ENCODE measurements at regions not wholly inside any gene's neighbourhood (a gene's known extent, or its start where the extent isn't known, plus 50 kb on each side); places are given as distances from the start of the nearest gene placed in this dataset.

DNA sequence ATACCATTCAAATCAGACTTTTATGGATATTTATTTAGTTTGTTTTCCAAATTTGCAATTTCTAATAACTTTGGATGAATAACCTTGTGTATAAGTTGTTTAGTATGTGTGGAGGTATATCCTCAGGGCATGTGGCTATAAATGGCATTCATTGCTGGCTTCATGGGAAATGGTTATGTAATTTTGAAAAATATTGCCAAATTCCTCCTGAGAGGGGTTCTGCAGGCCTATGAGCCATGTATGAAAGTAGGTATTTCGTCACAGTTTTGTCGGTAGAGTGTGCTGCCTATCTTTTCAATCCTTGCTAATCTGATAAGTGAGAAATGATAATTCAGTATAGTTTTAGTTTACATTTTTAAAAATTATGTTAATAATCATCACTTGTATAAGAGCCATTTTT is 256.4 kb upstream of the ZNF385D start:
- ATAC-seq (ENCODE audit: insufficient read depth, low read depth) (no peak), DNase-seq (no peak)
- Histone ChIP-seq H3K4me3 (ENCODE audit: low read depth in 1 of 2, low read length in 2 of 2) (no peak overlapping the region), H3K9me3 (ENCODE audit: insufficient read depth, low read length, severe bottlenecking) (no peaks in the 10 kb centered on the region), H3K27ac (ENCODE audit: low read length) (no peak overlapping the region), H3K79me2 (ENCODE audit: insufficient read depth, low read length) (no peaks in the 10 kb centered on the region), H3K4me2 (ENCODE audit: insufficient read depth, low read length) (no peak overlapping the region), H3K27me3 (ENCODE audit: insufficient read depth, low read length, poor library complexity) (no peaks in the 10 kb centered on the region), H4K20me1 (ENCODE audit: insufficient read depth, low read length) (no peaks in the 10 kb centered on the region), H3K9ac (ENCODE audit: low read depth, low read length) (no peak overlapping the region), H3K36me3 (ENCODE audit: insufficient read depth, low read length) (no peaks in the 10 kb centered on the region), H2AFZ (ENCODE audit: low read depth, low read length) (no peak overlapping the region), H3K4me1 (ENCODE audit: insufficient read depth, low read length) (no peaks in the 10 kb centered on the region)
- TF ChIP-seq EZH2 (IDR thresholded peaks at IDR 0.05; ENCODE audit: borderline replicate concordance, low read depth, low read length, severe bottlenecking), result no peak
- TF ChIP-seq, protein P1, sequence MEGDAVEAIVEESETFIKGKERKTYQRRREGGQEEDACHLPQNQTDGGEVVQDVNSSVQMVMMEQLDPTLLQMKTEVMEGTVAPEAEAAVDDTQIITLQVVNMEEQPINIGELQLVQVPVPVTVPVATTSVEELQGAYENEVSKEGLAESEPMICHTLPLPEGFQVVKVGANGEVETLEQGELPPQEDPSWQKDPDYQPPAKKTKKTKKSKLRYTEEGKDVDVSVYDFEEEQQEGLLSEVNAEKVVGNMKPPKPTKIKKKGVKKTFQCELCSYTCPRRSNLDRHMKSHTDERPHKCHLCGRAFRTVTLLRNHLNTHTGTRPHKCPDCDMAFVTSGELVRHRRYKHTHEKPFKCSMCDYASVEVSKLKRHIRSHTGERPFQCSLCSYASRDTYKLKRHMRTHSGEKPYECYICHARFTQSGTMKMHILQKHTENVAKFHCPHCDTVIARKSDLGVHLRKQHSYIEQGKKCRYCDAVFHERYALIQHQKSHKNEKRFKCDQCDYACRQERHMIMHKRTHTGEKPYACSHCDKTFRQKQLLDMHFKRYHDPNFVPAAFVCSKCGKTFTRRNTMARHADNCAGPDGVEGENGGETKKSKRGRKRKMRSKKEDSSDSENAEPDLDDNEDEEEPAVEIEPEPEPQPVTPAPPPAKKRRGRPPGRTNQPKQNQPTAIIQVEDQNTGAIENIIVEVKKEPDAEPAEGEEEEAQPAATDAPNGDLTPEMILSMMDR (IDR thresholded peaks at IDR 0.05; ENCODE audit: borderline replicate concordance, extremely low read depth, low read length, poor library complexity, severe bottlenecking), result no peak

DNA sequence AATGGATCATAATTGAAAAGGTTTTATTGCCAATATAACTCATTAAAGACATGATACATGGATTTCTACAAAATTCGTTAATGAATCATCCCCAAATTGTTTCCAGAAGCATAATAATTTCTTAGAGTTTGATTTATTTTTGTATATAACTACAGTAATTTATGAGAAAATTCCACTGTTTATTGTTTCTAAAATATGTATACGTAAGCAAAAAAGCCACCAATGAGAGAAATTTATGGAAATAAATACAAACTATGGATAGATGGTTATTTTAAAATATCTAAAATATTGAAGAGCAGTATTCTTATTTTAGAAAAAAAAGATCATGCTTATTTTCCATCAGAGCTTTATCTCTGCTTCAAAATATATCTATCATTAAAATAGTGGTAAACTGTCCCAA is 260.0 kb upstream of the ZNF385D start:
- Histone ChIP-seq H2AFZ (ENCODE audit: low read depth, low read length) (no peak overlapping the region), H3K4me3 (ENCODE audit: low read depth in 1 of 2, low read length in 2 of 2) (no peak overlapping the region), H3K4me2 (ENCODE audit: insufficient read depth, low read length) (no peak overlapping the region), H4K20me1 (ENCODE audit: insufficient read depth, low read length) (no peaks in the 10 kb centered on the region), H3K9me3 (ENCODE audit: insufficient read depth, low read length, severe bottlenecking) (no peaks in the 10 kb centered on the region), H3K9ac (ENCODE audit: low read depth, low read length) (no peak overlapping the region), H3K36me3 (ENCODE audit: insufficient read depth, low read length) (no peaks in the 10 kb centered on the region), H3K79me2 (ENCODE audit: insufficient read depth, low read length) (no peaks in the 10 kb centered on the region), H3K4me1 (ENCODE audit: insufficient read depth, low read length) (no peaks in the 10 kb centered on the region), H3K27ac (ENCODE audit: low read length) (no peak overlapping the region), H3K27me3 (ENCODE audit: insufficient read depth, low read length, poor library complexity) (no peaks in the 10 kb centered on the region)
- TF ChIP-seq, protein P1 (IDR thresholded peaks at IDR 0.05; ENCODE audit: borderline replicate concordance, extremely low read depth, low read length, poor library complexity, severe bottlenecking), result no peak
- TF ChIP-seq EZH2 (IDR thresholded peaks at IDR 0.05; ENCODE audit: borderline replicate concordance, low read depth, low read length, severe bottlenecking), result no peak
- ATAC-seq (ENCODE audit: insufficient read depth, low read depth) (no peak), DNase-seq (no peak)

GRCh38 chr3:22012471-22012870 is 261.5 kb upstream of the ZNF385D start:
- no peaks in the 10 kb centered on the region for H3K4me1 ChIP-seq (ENCODE audit: insufficient read depth, low read length)
- no peaks in the 10 kb centered on the region for H3K27me3 ChIP-seq (ENCODE audit: insufficient read depth, low read length, poor library complexity)
- no peaks in the 10 kb centered on the region for H3K79me2 ChIP-seq (ENCODE audit: insufficient read depth, low read length)
- H3K9me3 ChIP-seq (ENCODE audit: insufficient read depth, low read length, severe bottlenecking), result no peaks in the 10 kb centered on the region
- no peak for ATAC-seq (ENCODE audit: insufficient read depth, low read depth)
- DNase-seq, result no peak
- H3K27ac ChIP-seq (ENCODE audit: low read length), result no peak overlapping the region
- no peaks in the 10 kb centered on the region for H4K20me1 ChIP-seq (ENCODE audit: insufficient read depth, low read length)
- no peaks in the 10 kb centered on the region for H3K36me3 ChIP-seq (ENCODE audit: insufficient read depth, low read length)
- H3K4me3 ChIP-seq (ENCODE audit: low read depth in 1 of 2, low read length in 2 of 2), result no peak overlapping the region
- no peak overlapping the region for H2AFZ ChIP-seq (ENCODE audit: low read depth, low read length)
- no peak overlapping the region for H3K9ac ChIP-seq (ENCODE audit: low read depth, low read length)
- H3K4me2 ChIP-seq (ENCODE audit: insufficient read depth, low read length), result no peak overlapping the region
- TF ChIP-seq, protein P1 (IDR thresholded peaks at IDR 0.05; ENCODE audit: borderline replicate concordance, extremely low read depth, low read length, poor library complexity, severe bottlenecking), result no peak
- TF ChIP-seq EZH2 (IDR thresholded peaks at IDR 0.05; ENCODE audit: borderline replicate concordance, low read depth, low read length, severe bottlenecking), result no peak

GRCh38 chr3:22013641-22014040 is 262.6 kb upstream of the ZNF385D start:
- Histone ChIP-seq H3K36me3 (ENCODE audit: insufficient read depth, low read length) (no peaks in the 10 kb centered on the region), H3K9me3 (ENCODE audit: insufficient read depth, low read length, severe bottlenecking) (no peaks in the 10 kb centered on the region), H4K20me1 (ENCODE audit: insufficient read depth, low read length) (no peaks in the 10 kb centered on the region), H3K27ac (ENCODE audit: low read length) (no peak overlapping the region), H3K4me2 (ENCODE audit: insufficient read depth, low read length) (no peak overlapping the region), H3K9ac (ENCODE audit: low read depth, low read length) (no peak overlapping the region), H3K79me2 (ENCODE audit: insufficient read depth, low read length) (no peaks in the 10 kb centered on the region), H3K27me3 (ENCODE audit: insufficient read depth, low read length, poor library complexity) (no peaks in the 10 kb centered on the region), H3K4me3 (ENCODE audit: low read depth in 1 of 2, low read length in 2 of 2) (no peak overlapping the region), H2AFZ (ENCODE audit: low read depth, low read length) (no peak overlapping the region), H3K4me1 (ENCODE audit: insufficient read depth, low read length) (no peaks in the 10 kb centered on the region)
- TF ChIP-seq, protein P1 (IDR thresholded peaks at IDR 0.05; ENCODE audit: borderline replicate concordance, extremely low read depth, low read length, poor library complexity, severe bottlenecking), result no peak
- no peak for TF ChIP-seq EZH2 (IDR thresholded peaks at IDR 0.05; ENCODE audit: borderline replicate concordance, low read depth, low read length, severe bottlenecking)
- DNase-seq (no peak), ATAC-seq (ENCODE audit: insufficient read depth, low read depth) (no peak)

All from DND-41 (cell line).